ENCODE measurements at regions not wholly inside any gene's neighbourhood (a gene's known extent, or its start where the extent isn't known, plus 50 kb on each side); places are given as distances from the start of the nearest gene placed in this dataset.
A peak's percentile ranks its signal among the peaks of the same experiment; 100 is the strongest.

GRCh38 chr9:121550041-121550440 lies 50.4 kb upstream of the GGTA1 start:
- Histone ChIP-seq H3K4me3 (ENCODE audit: low read length) (peak overlapping the region; percentile 73), H2AFZ (ENCODE audit: low read depth, low read length) (no peak overlapping the region), H3K27me3 (ENCODE audit: low read depth, low read length) (peaks cover 8% of the 10 kb centered on the region), H3K4me2 (ENCODE audit: low read length) (peak overlapping the region; percentile 78), H3K27ac (ENCODE audit: low read length) (no peak overlapping the region), H3K9me3 (ENCODE audit: insufficient read depth, low read length) (no peaks in the 10 kb centered on the region), H4K20me1 (ENCODE audit: insufficient read depth, low read length) (no peaks in the 10 kb centered on the region), H3K79me2 (ENCODE audit: low read length) (no peaks in the 10 kb centered on the region), H3K9ac (ENCODE audit: low read length) (no peak overlapping the region), H3K4me1 (ENCODE audit: low read length) (peaks cover 29% of the 10 kb centered on the region), H3K36me3 (replicated peaks; ENCODE audit: low read depth, low read length) (no peaks in the 10 kb centered on the region)
- TF ChIP-seq CTCF (IDR thresholded peaks at IDR 0.05; ENCODE audit: low read depth, low read length) (no peak), EZH2phosphoT487 (IDR thresholded peaks at IDR 0.05; ENCODE audit: low read depth) (no peak)

GRCh38 chr9:121550569-121551512 lies 51.2 kb upstream of the GGTA1 start:
- H3K36me3 ChIP-seq (replicated peaks; ENCODE audit: low read depth, low read length) = no peaks in the 10 kb centered on the region
- peaks cover 29% of the 10 kb centered on the region for H3K4me1 ChIP-seq (ENCODE audit: low read length)
- H2AFZ ChIP-seq (ENCODE audit: low read depth, low read length) = 0 out of 2 replicates have a peak overlapping the region, but pooled peaks have one; percentile 16
- H3K27ac ChIP-seq (ENCODE audit: low read length) = no peak overlapping the region
- peak overlapping the region; percentile 73 for H3K4me3 ChIP-seq (ENCODE audit: low read length)
- peak overlapping the region; percentile 15; the same call in 1 of the 2 replicates for H3K9ac ChIP-seq (ENCODE audit: low read length)
- no peaks in the 10 kb centered on the region for H4K20me1 ChIP-seq (ENCODE audit: insufficient read depth, low read length)
- peak overlapping the region; percentile 78 for H3K4me2 ChIP-seq (ENCODE audit: low read length)
- peaks cover 8% of the 10 kb centered on the region for H3K27me3 ChIP-seq (ENCODE audit: low read depth, low read length)
- TF ChIP-seq EZH2phosphoT487 (IDR thresholded peaks at IDR 0.05; ENCODE audit: low read depth) (no peak), CTCF (IDR thresholded peaks at IDR 0.05; ENCODE audit: low read depth, low read length) (peak; percentile 79)
- no peaks in the 10 kb centered on the region for H3K9me3 ChIP-seq (ENCODE audit: insufficient read depth, low read length)
- H3K79me2 ChIP-seq (ENCODE audit: low read length) = no peaks in the 10 kb centered on the region

GRCh38 chr9:121551985-121552753 lies 52.5 kb upstream of the GGTA1 start:
- no peak for TF ChIP-seq EZH2phosphoT487 (IDR thresholded peaks at IDR 0.05; ENCODE audit: low read depth)
- no peak for TF ChIP-seq CTCF (IDR thresholded peaks at IDR 0.05; ENCODE audit: low read depth, low read length)
- Histone ChIP-seq H3K27me3 (ENCODE audit: low read depth, low read length) (peaks cover 3% of the 10 kb centered on the region; the same call in 1 of the 2 replicates), H3K36me3 (replicated peaks; ENCODE audit: low read depth, low read length) (no peaks in the 10 kb centered on the region), H3K4me3 (ENCODE audit: low read length) (no peak overlapping the region), H3K4me2 (ENCODE audit: low read length) (peak overlapping the region; percentile 29), H3K27ac (ENCODE audit: low read length) (no peak overlapping the region), H2AFZ (ENCODE audit: low read depth, low read length) (no peak overlapping the region), H3K9ac (ENCODE audit: low read length) (no peak overlapping the region), H3K4me1 (ENCODE audit: low read length) (peaks cover 26% of the 10 kb centered on the region), H3K79me2 (ENCODE audit: low read length) (no peaks in the 10 kb centered on the region), H3K9me3 (ENCODE audit: insufficient read depth, low read length) (no peaks in the 10 kb centered on the region), H4K20me1 (ENCODE audit: insufficient read depth, low read length) (no peaks in the 10 kb centered on the region)

- no peak overlapping the region for H3K4me2 ChIP-seq (ENCODE audit: low read length)
- no peak for TF ChIP-seq EZH2phosphoT487 (IDR thresholded peaks at IDR 0.05; ENCODE audit: low read depth)
- no peak for TF ChIP-seq CTCF (IDR thresholded peaks at IDR 0.05; ENCODE audit: low read depth, low read length)
- no peaks in the 10 kb centered on the region for H3K79me2 ChIP-seq (ENCODE audit: low read length)
- peaks cover 1% of the 10 kb centered on the region; the same call in 1 of the 2 replicates for H3K27me3 ChIP-seq (ENCODE audit: low read depth, low read length)
- H2AFZ ChIP-seq (ENCODE audit: low read depth, low read length) = no peak overlapping the region
- no peak overlapping the region for H3K27ac ChIP-seq (ENCODE audit: low read length)
- H3K4me3 ChIP-seq (ENCODE audit: low read length) = no peak overlapping the region
- H3K9me3 ChIP-seq (ENCODE audit: insufficient read depth, low read length) = no peaks in the 10 kb centered on the region
- peaks cover 28% of the 10 kb centered on the region for H3K4me1 ChIP-seq (ENCODE audit: low read length)
- no peaks in the 10 kb centered on the region for H3K36me3 ChIP-seq (replicated peaks; ENCODE audit: low read depth, low read length)
- no peaks in the 10 kb centered on the region for H4K20me1 ChIP-seq (ENCODE audit: insufficient read depth, low read length)
- no peak overlapping the region for H3K9ac ChIP-seq (ENCODE audit: low read length)
Measured at GRCh38 chr9:121556082-121556481, 56.4 kb upstream of the GGTA1 start.
